Stimulated activated CD8-positive, alpha-beta memory T cell treated with anti-CD3 and anti-CD28 coated beads, Interleukin-2, amount 100 ng/mL, for 1 hour (primary cell): ENCODE measurements at regions not wholly inside any gene's neighbourhood (a gene's known extent, or its start where the extent isn't known, plus 50 kb on each side); places are given as distances from the start of the nearest gene placed in this dataset.

Experiments
- DNase-seq, 2 donors: peaks; one replicate each; pipeline ENCODE4 v3.0.0-alpha.2; 2020; ENCODE audit warnings: low read depth in 2 of 2

DNA sequence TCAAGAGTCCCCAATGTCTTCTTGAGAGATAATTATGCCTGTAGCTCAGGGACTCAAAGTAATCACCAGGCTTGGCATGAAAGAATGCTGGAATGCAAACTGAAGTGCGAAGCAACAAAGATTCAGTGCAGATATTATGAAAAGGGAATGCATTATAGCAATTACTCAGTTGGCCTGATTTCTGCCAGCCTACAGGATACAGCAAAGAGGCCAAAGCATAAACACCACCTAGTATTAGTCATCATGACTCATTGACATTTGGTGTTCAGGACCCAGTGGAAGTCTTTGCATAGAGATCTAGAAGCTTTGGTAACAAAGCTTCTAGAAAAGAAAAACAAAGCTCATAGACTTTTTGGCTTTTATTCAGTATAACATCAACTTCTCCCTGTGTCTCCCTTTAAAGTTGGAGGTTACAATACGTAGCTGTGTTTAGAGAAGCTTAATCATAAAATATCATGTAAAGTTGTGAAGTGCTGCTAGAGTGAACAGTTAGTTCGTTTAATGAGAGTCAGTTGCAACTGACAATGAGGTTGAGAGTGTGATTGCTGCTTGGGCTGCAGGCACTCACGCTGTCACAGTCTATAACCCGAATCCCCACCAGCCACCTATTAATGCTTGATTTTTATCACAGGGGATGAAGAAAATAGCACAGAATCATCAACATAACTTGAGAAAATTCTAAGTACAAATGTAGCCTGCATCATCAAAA lies 932.7 kb downstream of the TFAP2A start:
- no peak for DNase-seq

GRCh38 chr6:9481292-9482029 lies 933.4 kb downstream of the TFAP2A start:
- no peak for DNase-seq

- DNase-seq, result no peak
These were observed 946.6 kb downstream of the TFAP2A start for GRCh38 chr6:9468277-9468676.

DNA sequence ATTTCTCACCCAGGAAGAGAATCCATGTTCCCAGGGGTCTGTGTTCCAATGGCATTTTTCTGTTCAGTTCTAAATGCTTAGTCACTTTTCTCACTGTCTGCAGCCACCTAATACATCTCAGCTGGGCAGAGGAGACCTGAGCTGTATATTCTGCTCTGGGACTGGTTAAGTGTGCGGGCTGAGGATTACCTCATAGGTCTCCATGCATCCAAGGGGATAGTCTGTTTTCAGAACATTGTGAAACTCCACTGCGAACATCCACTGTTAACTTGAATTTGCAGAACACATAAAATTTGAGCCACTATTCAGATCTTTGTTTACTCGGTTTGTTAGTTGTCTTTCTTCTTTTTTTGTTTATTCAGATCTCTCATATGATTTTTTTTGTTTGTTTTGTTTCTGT lies 947.1 kb downstream of the TFAP2A start:
- no peak for DNase-seq

GRCh38 chr6:9464583-9464982 lies 950.3 kb downstream of the TFAP2A start:
- no peak for DNase-seq

GRCh38 chr6:9463311-9463710 lies 951.6 kb downstream of the TFAP2A start:
- no peak for DNase-seq

- DNase-seq, result no peak
These were observed 953.7 kb downstream of the TFAP2A start for GRCh38 chr6:9461188-9461587.

DNA sequence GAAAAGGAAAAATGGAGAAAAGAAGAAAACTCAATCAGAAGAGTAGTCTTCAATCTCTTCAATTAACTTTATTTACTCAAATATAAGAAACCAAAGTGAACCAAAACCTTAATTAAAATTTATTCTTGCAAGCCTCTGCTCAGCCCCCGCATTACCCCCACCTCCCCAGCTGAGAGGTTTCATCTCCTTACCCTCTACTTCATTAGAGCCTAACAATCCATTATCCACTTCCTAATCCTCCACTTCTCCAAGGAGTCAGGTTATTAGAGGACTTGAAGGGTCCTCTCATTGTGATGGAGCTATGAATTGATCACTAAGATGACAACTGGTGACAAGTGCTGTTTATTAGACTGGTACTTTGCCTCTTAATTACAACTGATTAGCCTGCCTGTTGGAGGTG lies 956.5 kb downstream of the TFAP2A start:
- DNase-seq, result no peak

DNA sequence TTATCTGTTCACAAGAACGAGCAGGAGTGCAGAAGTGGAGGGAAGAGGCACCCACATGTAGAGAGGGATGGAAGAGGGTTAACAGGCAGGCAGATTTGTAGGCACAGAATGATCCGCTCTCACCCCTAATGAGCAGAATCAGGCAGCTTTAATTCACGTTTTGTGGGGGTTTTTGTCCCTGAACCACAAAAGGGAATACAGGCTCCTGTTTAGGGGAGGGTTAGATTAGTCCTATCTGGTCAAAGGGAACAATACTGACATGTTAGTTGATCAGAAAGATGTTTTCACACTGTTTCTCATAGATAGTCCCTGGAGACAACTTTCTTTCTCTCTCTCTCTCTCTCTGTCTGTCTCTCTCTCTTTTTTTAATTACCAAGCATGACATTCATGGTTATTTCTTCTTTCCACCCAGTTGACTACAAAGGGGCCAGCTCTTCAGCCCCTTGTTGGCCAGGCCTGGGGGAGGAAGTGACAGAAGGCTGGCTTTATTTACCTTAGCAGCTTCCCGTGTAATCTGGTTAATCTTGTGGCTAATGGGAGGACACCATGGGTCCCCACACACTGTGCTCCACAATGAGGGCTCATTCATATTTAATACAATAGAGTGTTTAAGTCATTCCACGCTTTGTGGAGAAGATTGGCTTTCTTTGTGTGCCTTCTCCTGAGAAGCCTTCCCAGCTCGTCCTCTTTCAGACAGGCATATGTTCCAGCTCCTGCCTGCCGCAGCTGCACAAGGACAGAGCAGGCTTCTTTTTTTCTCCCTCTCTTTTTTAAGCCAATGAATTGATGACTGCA lies 958.8 kb downstream of the TFAP2A start:
- no peak for DNase-seq

DNA sequence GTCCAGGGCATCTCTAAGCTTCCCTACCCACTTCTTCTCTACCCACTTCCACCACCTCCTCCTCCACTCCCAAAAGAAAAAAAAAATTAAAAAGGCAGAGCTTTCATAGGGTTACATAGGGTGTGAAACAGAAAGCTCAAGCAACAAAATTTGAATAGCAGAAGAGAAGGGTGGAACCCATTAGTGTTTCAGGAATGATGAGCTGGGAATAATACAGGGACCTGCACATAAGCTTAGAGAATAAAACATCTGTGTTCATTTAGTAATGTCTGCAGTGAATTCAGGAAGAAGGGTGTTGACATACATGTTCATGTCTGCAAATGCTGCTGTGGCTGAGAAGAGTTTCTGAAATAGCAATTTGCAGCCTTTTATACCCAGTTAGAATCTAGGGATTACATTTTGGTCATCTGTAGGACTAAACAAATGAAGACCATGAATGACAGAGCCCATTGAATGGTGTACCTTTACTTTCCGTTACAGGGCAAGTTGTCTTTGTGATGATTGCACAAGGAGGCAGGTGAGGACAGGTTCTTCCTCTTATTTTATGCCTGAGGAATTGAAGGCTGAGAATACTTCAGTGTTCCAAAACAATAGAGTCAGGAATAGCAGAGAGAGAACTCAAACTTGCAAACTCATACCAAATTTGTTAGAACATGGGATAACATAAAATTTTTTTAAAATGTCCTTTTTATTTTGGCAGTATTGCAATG lies 975.1 kb downstream of the TFAP2A start:
- DNase-seq, result no peak

DNA sequence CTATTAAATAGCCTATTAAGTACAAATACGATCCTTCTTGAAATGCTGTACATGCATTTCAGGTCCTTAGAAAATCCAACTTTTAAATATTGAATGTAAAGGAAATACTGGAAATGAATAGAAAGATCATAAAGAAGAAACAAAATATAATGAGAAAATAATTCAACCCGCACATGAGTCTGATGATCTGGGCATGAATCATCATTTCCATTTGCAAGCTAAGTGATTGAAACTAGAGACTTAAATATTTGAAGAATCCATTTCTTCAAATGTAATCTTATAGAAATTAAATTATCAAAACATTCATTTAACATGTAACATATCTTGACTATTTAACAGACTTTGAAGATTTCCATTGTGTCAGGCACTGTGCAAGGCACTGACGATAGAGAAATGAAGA lies 977.0 kb downstream of the TFAP2A start:
- no peak for DNase-seq

DNA sequence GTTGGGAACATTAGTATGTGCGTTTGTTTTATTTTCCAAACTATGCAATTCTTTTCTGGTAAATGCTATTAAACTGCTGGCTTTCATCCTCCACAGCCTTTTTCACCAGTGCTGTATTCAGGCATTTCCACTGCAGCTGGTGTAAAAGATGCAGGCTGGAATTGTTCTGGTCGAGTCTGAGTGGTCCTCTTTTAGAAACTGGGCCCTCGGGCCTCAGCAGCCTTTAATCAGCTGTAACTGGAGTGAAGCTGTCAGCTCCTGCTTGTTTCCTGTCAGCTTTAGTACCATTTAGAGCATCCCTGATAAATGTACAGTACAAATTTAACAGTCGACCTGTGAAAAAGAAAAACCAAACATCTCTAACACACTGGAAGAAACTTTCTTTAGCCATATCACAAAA lies 979.6 kb downstream of the TFAP2A start:
- DNase-seq, result no peak

GRCh38 chr6:9431945-9432344 lies 982.9 kb downstream of the TFAP2A start:
- DNase-seq, result no peak

DNA sequence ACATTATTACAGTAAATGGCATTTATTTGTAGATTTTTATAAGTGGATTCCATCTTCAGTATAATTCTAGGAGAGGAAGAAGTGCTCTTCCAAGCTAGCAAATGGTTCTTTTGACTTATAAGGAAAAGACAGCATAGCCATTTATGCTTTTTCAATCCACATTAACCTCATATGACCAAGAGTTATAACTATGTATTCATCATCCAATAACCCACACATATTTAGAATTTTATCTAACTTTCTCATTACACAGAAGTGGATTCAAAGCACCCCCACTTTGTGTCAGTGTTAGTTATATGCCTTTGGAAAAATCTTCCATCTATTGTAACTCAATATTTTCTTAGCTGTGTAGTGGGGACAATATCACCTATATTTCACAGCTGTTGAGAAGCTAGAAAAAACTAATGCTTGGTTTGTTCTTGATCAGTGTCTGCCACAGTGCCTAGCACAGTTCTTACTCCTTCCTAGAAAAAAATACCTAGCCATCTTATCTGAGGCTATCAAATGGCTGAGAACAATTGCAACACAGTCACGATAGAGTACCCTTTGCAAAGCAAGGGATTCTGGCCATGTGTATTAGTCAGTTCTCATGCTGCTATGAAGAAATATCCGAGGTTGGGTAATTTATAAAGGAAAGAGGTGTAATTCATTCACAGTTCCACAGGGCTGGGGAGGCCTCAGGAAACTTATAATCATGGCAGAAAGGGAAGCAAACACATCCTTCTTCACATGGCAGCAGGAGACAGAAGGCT lies 986.3 kb downstream of the TFAP2A start:
- no peak for DNase-seq

DNA sequence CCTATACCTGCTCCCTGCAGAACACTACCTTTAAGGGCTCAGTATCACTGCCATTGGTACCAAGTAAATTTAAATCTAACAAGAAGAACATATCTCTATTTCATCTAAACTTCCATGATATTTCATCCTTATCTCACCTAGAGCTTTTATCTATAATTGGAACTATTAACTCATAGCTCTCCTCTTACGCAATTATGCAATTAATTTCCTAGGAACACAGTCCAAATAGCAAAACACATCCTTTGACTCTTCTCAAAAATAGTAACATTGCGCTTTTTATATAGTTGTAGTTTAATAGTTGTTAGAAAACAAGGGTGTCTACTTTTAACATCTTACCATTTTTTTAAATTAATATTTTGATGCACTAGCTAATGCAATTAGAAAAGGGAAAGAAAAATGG lies 986.8 kb upstream of the SLC35B3 start:
- DNase-seq, result no peak

DNA sequence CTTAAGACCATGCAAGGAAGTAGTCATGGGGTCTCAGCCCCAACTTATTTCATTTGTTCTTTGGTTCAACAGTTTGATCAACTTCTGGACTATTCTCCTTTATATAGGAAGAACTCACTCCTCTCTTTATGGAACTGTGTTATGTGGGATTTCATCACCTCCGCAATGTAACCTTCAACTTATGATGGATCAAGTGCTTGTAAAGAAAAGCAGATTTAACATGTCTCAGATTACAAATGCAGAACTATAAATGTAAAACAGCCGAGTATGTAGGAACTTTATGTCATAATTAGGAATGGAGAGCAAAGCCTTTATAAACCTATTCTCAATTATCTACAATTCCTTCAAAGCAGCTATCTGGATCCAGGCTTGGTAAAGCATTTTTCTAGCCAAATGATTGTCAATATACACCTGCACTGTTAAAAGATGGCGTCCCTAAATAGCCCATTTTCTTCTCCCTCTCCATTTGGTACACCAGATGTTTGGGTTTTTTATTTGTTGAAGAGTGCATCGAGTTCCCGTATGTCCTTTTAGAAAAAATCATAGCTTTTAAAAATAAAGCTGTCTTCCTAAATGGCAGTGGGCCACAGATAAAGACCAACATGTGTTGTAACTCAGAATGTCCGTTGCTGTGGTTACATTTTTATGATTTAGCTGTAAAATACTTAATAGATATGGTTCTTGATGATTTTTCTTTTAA lies 985.1 kb upstream of the SLC35B3 start:
- DNase-seq, result no peak

GRCh38 chr6:9417400-9417799 lies 982.1 kb upstream of the SLC35B3 start:
- no peak for DNase-seq

DNA sequence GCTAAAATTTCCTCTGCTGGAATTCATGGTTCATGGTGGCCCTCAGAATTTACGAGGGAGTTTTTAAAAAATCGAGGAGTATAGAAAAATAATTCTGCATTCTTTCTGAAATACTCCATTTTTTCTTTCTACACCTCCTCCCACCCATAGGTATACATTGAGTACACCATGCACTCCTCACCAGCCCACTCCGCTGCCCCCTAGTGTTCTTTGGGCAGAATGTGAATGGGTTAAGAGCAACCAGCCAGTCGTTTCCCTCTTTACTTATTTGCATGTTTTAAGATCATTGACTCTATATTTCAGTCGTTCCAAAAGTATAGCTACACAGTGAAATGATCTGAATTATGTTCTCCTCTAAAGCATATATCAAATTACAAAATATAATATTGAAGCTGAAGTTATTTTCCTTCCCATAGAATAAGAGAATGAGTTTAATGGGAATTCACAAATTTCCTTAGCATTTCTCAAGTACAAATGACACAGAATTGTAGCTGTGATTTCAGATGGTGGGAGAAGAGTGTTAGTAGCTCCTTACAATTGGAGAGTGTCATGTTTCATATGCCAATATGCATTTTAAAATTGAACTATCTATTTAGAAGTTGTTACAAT lies 977.7 kb upstream of the SLC35B3 start:
- no peak for DNase-seq

DNA sequence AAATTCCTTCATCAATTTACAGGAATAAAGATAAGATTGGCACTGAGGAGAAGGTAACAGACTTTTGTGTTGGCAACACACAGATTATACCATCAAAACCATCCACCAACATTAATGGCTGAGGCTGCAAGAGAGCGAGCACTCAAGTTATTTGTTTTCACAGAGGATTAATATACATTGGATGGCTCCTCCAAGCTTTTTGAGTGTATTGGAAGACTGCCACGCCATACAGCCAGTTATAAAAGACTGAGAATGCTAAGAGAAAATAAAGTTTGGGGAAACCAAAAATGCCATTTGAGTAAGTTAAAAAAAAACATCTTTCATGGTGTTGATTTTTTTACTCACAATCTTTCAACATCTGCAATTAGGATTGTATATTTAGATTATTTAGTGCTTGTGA lies 973.8 kb upstream of the SLC35B3 start:
- no peak for DNase-seq

DNA sequence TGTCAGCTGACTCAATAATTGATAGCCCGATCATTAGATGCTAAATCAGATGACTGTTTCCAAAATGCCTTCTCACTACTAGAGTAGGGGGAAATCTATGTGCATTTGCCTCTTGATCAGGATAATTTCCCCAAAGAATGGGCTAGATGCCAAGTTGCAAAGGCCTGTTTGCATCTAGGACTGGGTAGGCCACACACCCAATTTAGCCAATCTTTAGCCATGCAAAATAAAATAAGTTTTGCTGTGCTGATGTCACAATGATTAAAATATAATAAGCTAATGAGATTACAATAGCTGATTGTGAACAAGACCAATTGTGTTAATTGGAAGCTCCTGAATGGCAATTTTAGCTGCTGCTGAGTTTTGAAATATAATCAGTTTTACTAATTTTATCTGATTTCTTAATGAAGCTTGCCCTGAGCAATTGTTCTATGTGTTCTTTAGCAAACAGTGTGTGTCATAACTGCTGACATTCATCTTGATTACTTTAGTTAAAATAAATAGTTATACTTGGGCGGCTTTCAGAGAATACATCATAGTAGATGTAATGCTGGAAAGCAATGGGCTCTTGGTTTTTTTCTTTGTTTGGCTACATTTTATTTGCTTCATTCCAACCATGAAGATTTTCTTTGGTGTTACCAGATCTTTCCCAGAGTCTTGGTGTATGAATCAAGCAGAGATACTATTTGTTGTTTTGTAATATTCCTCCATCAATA lies 973.2 kb upstream of the SLC35B3 start:
- no peak for DNase-seq
